HG03045 (cell line): ENCODE measurements at regions not wholly inside any gene's neighbourhood (a gene's known extent, or its start where the extent isn't known, plus 50 kb on each side); places are given as distances from the start of the nearest gene placed in this dataset.
"Not testable (repeated sequence)": the region's sequence is repeated elsewhere in the genome, so short reads cannot be mapped to it uniquely, and the experiment has no call there.

Source experiments
- ATAC-seq: cut with Tn5 transposase; IDR thresholded peaks from one replicate; pipeline ENCODE4 v1.9.1; 2021; ENCODE audit warnings: mild to moderate bottlenecking, moderate library complexity; ENCODE audit not compliant: unreplicated experiment

GRCh38 chrY:23361897-23362296, 142.6 kb downstream of the DAZ2 start:
- not testable (repeated sequence) for ATAC-seq

GRCh38 chrY:23363239-23363997, 144.1 kb downstream of the DAZ2 start:
- not testable (repeated sequence) for ATAC-seq

DNA sequence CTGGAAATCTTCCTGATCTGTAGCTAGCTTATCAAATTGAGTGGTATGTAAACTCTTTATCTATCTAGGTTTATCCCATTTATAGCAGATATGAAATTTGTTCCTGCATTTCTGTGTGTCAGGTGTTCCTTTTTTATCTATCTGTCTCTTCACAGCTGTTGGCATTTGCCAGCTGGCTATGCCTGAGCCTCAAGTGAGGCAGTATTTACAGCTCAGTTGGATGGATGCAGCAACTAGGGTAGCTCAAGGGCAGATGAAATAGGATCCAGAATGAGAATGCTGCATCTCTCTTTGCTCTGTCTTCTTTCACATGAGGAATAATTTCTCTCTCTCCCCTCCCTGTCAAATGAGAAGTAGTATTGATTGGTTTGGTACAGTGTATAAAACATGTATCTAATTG, 144.8 kb downstream of the DAZ2 start:
- not testable (repeated sequence) for ATAC-seq

DNA sequence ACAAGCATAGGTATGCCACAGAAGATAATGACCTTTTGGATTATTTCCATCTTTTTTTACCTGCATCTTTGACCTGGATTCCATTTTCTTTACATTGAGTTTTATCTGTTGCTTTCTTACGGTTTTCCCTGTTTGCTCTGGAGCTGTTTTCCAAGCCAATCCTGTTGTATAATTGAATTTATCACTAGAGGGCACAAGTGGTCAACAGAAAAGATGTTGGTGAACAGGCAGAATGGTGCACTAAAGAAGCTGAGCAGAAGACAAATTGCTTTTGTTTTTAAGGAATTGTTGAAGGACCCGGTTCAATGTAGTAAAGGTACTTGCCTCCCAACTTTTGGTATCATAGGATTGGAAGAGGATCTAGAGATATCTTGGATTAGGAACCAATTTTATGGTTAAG, 177.8 kb downstream of the DAZ2 start:
- not testable (repeated sequence) for ATAC-seq

GRCh38 chrY:23401280-23401679, 181.9 kb downstream of the DAZ2 start:
- not testable (repeated sequence) for ATAC-seq

- not testable (repeated sequence) for ATAC-seq
These were observed 182.5 kb downstream of the DAZ2 start for GRCh38 chrY:23401818-23402217.

- not testable (repeated sequence) for ATAC-seq
These were observed 196.6 kb downstream of the DAZ2 start for GRCh38 chrY:23415955-23416354.

DNA sequence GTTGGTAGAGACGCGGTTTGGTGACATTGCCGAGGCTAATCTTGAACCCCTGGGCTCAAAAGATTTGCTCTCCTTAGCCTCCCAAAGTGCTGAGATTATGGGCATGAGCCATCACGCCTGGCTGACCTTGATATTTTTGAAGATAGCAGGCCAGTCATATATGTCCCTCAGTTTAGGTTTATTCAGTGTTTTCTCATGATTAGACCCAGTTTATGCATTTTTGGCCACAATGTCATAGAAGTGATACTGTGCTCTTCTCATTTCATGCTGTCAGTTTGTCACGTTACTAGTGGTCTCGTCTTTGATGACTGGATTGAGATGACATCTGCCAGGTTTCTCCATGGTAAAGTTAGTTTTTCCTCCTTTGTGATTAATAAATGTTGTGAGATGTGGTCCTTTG, 209.9 kb downstream of the DAZ2 start:
- ATAC-seq, result not testable (repeated sequence)

DNA sequence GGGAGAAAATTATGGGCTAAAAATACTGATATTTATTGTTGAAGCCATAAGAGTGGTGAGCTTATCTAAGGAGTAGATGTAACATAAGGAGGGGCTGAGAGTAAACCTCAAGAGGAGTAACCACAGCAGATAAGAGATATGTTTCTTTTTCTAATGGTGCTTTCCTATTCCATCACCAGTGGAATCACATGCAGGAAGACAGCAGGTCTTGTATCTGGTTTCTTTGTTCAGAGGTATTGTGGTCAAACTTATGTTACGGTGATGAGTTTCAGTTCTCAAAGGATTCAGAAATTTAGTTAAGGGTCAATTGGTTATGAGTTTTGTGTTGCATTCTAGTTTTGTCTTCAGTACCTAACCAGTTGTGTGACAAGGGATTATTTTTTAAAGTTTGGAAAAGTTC, 225.4 kb downstream of the DAZ2 start:
- peak; percentile 59 for ATAC-seq

DNA sequence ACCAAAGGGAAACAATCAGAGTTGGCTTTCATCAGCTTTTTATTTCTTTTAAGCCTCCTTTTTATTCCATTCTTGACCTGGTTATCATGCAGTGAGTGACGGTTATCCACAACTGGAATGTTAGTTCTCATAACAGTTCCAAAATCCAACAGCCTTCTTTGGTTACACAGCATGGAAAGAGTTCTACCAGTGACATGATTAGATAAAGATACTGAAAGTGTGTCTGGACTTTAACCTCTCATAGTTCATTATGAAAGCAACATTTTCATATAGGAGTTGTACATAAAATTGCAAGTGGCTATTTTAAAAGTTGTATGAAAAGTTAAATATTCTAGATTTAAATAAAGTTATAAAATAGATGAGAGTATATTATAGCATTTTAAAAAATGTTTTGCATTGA, 225.9 kb downstream of the DAZ2 start:
- not testable (repeated sequence) for ATAC-seq

DNA sequence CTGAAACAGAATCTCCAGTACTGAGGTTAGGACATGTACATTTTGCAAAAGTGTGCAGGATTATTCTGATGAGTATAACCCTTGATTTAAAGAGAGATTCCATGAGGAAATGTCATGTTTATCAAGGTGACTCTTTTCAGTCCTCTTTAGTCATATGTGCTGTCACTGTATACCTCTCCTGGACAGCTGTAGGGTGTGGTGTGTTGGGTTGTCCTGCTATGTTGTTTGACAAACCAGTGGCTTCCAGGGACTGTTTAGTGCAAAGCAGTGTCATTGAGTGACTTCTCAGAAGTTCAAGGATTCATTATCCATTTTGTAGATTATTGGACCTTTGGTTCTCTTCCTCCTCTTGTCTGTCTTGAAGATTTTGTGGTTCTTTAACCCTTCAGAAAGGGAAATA, 236.3 kb downstream of the DAZ2 start:
- ATAC-seq, result not testable (repeated sequence)

DNA sequence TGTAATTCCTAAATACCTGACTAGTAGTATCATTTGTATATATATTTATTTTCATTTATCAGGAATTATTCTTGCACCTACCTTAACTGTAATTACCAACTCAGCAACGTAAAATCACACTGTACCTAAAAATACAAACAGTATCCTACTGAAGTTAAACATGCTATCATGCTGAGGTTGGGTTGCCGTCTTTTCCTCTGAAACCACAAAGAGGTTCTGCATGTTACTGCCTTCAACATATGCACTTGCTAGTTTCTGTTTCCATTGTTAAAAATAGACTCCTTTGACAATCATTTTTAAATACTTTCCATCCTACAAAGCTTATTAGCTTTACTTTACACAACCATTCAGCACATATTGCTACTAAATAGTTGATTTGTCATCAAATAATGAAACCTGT, 283.6 kb downstream of the DAZ2 start:
- not testable (repeated sequence) for ATAC-seq
